K562 (cell line): ENCODE measurements at regions not wholly inside any gene's neighbourhood (a gene's known extent, or its start where the extent isn't known, plus 50 kb on each side); places are given as distances from the start of the nearest gene placed in this dataset.

Experiments
- CEBPB ChIP-seq: fragments of 450-650 bp; IDR thresholded peaks from 2 replicates; pipeline ENCODE4 v1.6.1; 2016; ENCODE audit warnings: missing genetic modification characterization, missing compliant biosample characterization
- PCBP2 ChIP-seq: fragments of 200-400 bp; formaldehyde crosslinking; IDR thresholded peaks from 2 replicates; pipeline ENCODE4 v1.6.1; 2018; ENCODE audit warnings: low read length, low read depth, mild to moderate bottlenecking, moderate library complexity; ENCODE audit not compliant: poor library complexity, severe bottlenecking
- POLR2A ChIP-seq: fragments of 450-650 bp; conservative IDR thresholded peaks from 2 replicates; pipeline ENCODE4 v1.6.1; 2016
- SMARCE1 ChIP-seq: fragments of 450-650 bp; IDR thresholded peaks from 2 replicates; pipeline ENCODE4 v1.7.1; 2016; ENCODE audit warnings: mild to moderate bottlenecking
- ZNF274 ChIP-seq: IDR thresholded peaks from 2 replicates; pipeline ENCODE4 v1.6.1; 2011; ENCODE audit warnings: low read depth, mild to moderate bottlenecking, low read length, moderate library complexity, borderline replicate concordance
- ZNF282 ChIP-seq: sonication (generic); formaldehyde crosslinking; IDR thresholded peaks from 2 replicates; pipeline ENCODE4 v1.8.1; 2023; ENCODE audit warnings: missing genetic modification reagents
- TF ChIP-seq, protein P1 (sequence below), 3 experiments: IDR thresholded peaks in 2 of 3; conservative IDR thresholded peaks in 1 of 3; 2 replicates each; pipeline ENCODE4 v1.5.1; 2011 to 2012; ENCODE audit warnings: low read length in 3 of 3, mild to moderate bottlenecking in 3 of 3, control low read depth in 2 of 3, improper control_type of control experiment in 1 of 3, inconsistent platforms in 1 of 3, low read depth in 1 of 3, mixed read lengths in 1 of 3, moderate library complexity in 1 of 3; ENCODE audit not compliant: insufficient read depth in 2 of 3

DNA sequence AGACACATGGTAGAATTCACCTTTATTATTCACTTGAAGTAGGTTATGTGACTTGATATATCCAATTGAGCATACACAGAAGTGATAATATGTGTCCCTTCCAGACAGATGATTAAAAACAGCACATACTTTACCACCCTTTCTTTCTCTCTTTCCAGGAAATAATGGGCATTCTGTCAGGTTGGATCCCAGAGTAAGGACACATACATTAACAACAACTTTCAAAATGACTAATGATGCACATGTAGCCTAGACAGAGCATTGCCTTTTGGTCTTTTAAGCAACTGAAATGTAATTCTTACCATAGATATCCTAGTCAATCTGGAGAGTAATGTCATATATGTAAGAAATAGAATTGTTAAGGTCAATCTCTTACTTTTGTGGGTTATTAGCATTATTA, 1748.7 kb downstream of the EFNA5 start:
- TF ChIP-seq, protein P1, sequence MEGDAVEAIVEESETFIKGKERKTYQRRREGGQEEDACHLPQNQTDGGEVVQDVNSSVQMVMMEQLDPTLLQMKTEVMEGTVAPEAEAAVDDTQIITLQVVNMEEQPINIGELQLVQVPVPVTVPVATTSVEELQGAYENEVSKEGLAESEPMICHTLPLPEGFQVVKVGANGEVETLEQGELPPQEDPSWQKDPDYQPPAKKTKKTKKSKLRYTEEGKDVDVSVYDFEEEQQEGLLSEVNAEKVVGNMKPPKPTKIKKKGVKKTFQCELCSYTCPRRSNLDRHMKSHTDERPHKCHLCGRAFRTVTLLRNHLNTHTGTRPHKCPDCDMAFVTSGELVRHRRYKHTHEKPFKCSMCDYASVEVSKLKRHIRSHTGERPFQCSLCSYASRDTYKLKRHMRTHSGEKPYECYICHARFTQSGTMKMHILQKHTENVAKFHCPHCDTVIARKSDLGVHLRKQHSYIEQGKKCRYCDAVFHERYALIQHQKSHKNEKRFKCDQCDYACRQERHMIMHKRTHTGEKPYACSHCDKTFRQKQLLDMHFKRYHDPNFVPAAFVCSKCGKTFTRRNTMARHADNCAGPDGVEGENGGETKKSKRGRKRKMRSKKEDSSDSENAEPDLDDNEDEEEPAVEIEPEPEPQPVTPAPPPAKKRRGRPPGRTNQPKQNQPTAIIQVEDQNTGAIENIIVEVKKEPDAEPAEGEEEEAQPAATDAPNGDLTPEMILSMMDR (IDR thresholded peaks at IDR 0.05 in 2 of 3, conservative IDR thresholded peaks at IDR 0.05 in 1 of 3; ENCODE audit: insufficient read depth in 2 of 3, low read depth in 1 of 3, low read length in 3 of 3), result no peak
- TF ChIP-seq ZNF274, result no peak
- TF ChIP-seq SMARCE1, result no peak
- no peak for TF ChIP-seq ZNF282 (CRISPR knock-in tag)
- no peak for TF ChIP-seq POLR2A
- TF ChIP-seq CEBPB, result no peak
- TF ChIP-seq PCBP2, result no peak
